RWPE2 (cell line): ENCODE measurements at regions not wholly inside any gene's neighbourhood (a gene's known extent, or its start where the extent isn't known, plus 50 kb on each side); places are given as distances from the start of the nearest gene placed in this dataset.

ENCODE experiments used
- ATAC-seq: fragments of 200-7000 bp; cut with Tn5 transposase; 3 replicates; pipeline ENCODE4 v1.9.1; 2021; ENCODE audit warnings: low read depth
- DNase-seq: peaks from one replicate; pipeline ENCODE4 v3.0.0-alpha.2; 2020; ENCODE audit warnings: low spot score
- H3K27ac ChIP-seq: fragments of 450-650 bp; 2 replicates; pipeline ENCODE4 v1.5.1; 2017; ENCODE audit warnings: mild to moderate bottlenecking; ENCODE audit not compliant: poor library complexity, severe bottlenecking
- H3K27me3 ChIP-seq: fragments of 250-450 bp; sonication (Bioruptor Pico); 2 replicates; pipeline ENCODE4 v1.5.1; 2021; ENCODE audit warnings: mild to moderate bottlenecking, moderate library complexity; ENCODE audit not compliant: insufficient read depth, poor library complexity, severe bottlenecking
- H3K36me3 ChIP-seq: fragments of 250-450 bp; sonication (Bioruptor Pico); 2 replicates; pipeline ENCODE4 v1.5.1; 2020; ENCODE audit warnings: low read depth, mild to moderate bottlenecking, moderate library complexity
- H3K4me1 ChIP-seq: fragments of 250-450 bp; sonication (Bioruptor Pico); 2 replicates; pipeline ENCODE4 v1.5.1; 2021; ENCODE audit warnings: mild to moderate bottlenecking, moderate library complexity; ENCODE audit not compliant: insufficient read depth, poor library complexity, severe bottlenecking
- H3K4me3 ChIP-seq: fragments of 250-450 bp; sonication (Bioruptor Pico); 2 replicates; pipeline ENCODE4 v1.5.1; 2021; ENCODE audit warnings: mild to moderate bottlenecking, moderate library complexity; ENCODE audit not compliant: severe bottlenecking
- H3K9me3 ChIP-seq: fragments of 250-450 bp; sonication (Bioruptor Pico); 2 replicates; pipeline ENCODE4 v1.5.1; 2021; ENCODE audit warnings: mild to moderate bottlenecking, moderate library complexity; ENCODE audit not compliant: severe bottlenecking
- TF ChIP-seq, protein P1 (sequence below): fragments of 450-650 bp; IDR thresholded peaks from one replicate; pipeline ENCODE4 v1.5.1; 2017; ENCODE audit warnings: mild to moderate bottlenecking, moderate library complexity; ENCODE audit not compliant: poor library complexity, severe bottlenecking

DNA sequence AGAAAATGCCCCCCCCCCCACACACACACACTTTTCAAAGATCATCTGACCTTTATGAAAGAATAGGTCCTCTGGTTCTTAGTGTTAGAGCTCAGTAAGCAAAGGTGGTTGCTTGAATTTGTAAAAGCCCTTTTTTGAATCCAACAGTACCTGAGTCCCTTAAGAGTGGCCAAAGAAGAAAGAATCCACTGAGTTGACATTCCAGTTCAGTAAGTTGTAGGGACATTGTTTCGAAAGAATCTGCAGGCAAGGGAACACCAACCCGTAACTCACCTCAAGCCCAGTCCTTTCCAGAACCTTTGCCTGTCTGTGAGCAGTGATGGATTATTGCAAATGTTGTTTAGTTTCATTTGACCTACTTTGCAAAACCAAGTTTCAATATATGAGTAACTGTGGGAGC lies 64.2 kb upstream of the MAP3K4 start:
- Histone ChIP-seq H3K4me3 (no peak overlapping the region), H3K4me1 (no peaks in the 10 kb centered on the region), H3K27ac (no peak overlapping the region), H3K9me3 (no peaks in the 10 kb centered on the region), H3K27me3 (no peaks in the 10 kb centered on the region), H3K36me3 (no peaks in the 10 kb centered on the region)
- DNase-seq = no peak
- TF ChIP-seq, protein P1, sequence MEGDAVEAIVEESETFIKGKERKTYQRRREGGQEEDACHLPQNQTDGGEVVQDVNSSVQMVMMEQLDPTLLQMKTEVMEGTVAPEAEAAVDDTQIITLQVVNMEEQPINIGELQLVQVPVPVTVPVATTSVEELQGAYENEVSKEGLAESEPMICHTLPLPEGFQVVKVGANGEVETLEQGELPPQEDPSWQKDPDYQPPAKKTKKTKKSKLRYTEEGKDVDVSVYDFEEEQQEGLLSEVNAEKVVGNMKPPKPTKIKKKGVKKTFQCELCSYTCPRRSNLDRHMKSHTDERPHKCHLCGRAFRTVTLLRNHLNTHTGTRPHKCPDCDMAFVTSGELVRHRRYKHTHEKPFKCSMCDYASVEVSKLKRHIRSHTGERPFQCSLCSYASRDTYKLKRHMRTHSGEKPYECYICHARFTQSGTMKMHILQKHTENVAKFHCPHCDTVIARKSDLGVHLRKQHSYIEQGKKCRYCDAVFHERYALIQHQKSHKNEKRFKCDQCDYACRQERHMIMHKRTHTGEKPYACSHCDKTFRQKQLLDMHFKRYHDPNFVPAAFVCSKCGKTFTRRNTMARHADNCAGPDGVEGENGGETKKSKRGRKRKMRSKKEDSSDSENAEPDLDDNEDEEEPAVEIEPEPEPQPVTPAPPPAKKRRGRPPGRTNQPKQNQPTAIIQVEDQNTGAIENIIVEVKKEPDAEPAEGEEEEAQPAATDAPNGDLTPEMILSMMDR = no peak
- ATAC-seq = no peak

DNA sequence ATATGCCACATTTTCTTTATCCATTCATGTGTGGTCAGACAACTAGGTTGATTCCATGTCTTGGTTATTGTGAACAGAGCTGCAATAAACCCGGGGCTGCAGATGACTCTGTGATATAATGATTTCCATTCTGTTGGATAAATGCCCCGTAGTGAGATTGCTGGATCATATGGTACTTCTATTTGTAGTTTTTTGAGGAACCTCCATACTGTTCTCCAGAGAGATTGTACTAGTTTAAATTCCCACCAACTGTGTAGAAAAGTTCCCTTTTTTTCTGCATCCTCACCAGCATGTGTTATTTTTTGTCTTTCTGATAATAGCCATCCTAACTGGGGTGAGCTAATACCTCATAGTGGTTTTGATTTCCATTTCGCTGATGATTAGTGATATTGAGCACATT lies 62.2 kb upstream of the MAP3K4 start:
- H3K36me3 ChIP-seq = no peaks in the 10 kb centered on the region
- no peaks in the 10 kb centered on the region for H3K27me3 ChIP-seq
- no peaks in the 10 kb centered on the region for H3K9me3 ChIP-seq
- no peak for DNase-seq
- H3K27ac ChIP-seq = no peak overlapping the region
- H3K4me3 ChIP-seq = no peak overlapping the region
- H3K4me1 ChIP-seq = no peaks in the 10 kb centered on the region
- no peak for ATAC-seq
- TF ChIP-seq, protein P1 = no peak

DNA sequence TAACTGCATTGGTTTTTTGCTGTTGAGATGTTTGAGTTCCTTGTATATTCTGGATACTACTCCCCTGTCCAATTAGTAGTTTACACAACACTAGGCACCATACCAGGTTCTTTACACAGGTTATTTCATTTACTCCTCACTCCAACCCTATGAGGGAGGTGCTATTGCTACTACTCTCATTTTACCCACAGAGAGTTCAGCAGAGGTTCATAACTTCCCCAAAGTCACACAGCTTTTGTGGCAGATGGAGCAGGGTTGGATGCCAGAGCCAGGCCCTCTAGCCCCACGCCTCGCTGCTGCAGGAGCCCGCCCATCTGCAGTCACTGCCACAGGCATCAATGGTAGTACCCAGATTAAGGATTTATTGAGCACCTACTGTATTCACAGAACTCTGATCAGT lies 61.7 kb upstream of the MAP3K4 start:
- Histone ChIP-seq H3K4me1 (no peaks in the 10 kb centered on the region), H3K27ac (no peak overlapping the region)
- ATAC-seq = no peak

DNA sequence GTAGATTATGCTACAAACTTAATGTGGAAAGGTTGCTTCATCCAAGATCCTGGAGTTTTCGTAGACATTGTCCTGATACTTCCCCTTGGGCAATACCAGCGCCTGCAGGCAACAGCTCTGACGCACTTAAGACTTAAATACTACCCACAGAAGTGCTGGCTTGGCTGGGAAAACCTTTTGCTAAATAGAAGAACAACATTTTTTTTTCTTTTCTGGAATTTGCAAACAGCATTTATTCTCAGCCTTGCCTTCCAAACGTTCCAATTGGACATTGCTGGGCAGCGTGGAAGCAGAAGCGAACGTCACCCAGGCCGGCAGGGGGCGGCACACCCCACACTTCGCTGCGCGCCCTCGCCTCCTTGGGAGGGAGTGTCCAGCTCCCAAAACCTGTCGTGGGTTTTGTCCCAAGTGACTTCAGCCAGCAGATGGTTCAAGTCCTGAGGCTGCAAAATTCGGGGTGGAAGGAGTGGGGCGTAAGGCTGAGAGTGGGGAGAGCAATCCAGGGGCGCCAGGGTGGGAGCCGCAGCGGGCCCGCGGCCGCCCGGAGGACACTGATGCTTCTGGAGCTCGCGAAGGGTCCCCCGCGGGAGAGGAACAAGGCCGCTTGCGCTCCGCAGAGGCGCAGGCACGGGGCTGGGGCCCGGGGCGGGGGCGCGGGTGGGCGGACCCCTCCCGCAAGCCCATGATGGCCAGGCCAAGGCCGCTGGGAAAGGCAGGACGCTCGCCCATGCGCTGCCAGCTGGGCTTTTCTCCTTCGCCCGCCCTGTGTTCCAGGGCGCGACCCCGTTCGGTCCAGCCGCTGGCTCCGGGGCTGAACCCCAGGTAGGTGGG lies 60.8 kb upstream of the MAP3K4 start:
- H3K4me3 ChIP-seq = peak overlapping the region; percentile 34
- no peaks in the 10 kb centered on the region for H3K27me3 ChIP-seq
- no peaks in the 10 kb centered on the region for H3K4me1 ChIP-seq
- DNase-seq (no peak), ATAC-seq (peak; percentile 90)
- TF ChIP-seq, protein P1 = peak; percentile 93
- H3K27ac ChIP-seq = no peak overlapping the region
- H3K36me3 ChIP-seq = no peaks in the 10 kb centered on the region
- no peaks in the 10 kb centered on the region for H3K9me3 ChIP-seq

More for the DNA sequence above, 61.7 kb upstream of the MAP3K4 start:
- Histone ChIP-seq H3K4me3 (no peak overlapping the region), H3K27me3 (no peaks in the 10 kb centered on the region), H3K9me3 (no peaks in the 10 kb centered on the region), H3K36me3 (no peaks in the 10 kb centered on the region)
- TF ChIP-seq, protein P1 = no peak
- DNase-seq = no peak
